Smooth muscle cell (in vitro differentiated cells): ENCODE measurements at regions not wholly inside any gene's neighbourhood (a gene's known extent, or its start where the extent isn't known, plus 50 kb on each side); places are given as distances from the start of the nearest gene placed in this dataset.

Experiments used
- DNase-seq: peaks from one replicate; lab custom pipeline; 2025; ENCODE audit not compliant: unreplicated experiment; lab: John Stamatoyannopoulos, UW
- H2AFZ ChIP-seq: fragments of 200-600 bp; sonication (generic); 2 replicates; pipeline ENCODE4 v1.6.0; 2016; ENCODE audit warnings: antibody characterized with exemption, low read depth, mild to moderate bottlenecking
- H3F3A ChIP-seq: fragments of 200-600 bp; sonication (generic); 2 replicates; pipeline ENCODE4 v1.6.0; 2017; ENCODE audit warnings: antibody characterized with exemption, low read depth
- H3K27ac ChIP-seq: fragments of 200-600 bp; sonication (generic); 2 replicates; pipeline ENCODE4 v1.5.1; 2016; ENCODE audit warnings: low read depth, mild to moderate bottlenecking
- H3K27me3 ChIP-seq: fragments of 200-600 bp; sonication (generic); 2 replicates; pipeline ENCODE4 v1.6.1; 2016; ENCODE audit warnings: low read depth, mild to moderate bottlenecking
- H3K36me3 ChIP-seq: fragments of 200-600 bp; sonication (generic); 2 replicates; pipeline ENCODE4 v1.5.1; 2016; ENCODE audit warnings: low read depth
- H3K4me1 ChIP-seq: fragments of 200-600 bp; sonication (generic); 2 replicates; pipeline ENCODE4 v1.5.1; 2016; ENCODE audit warnings: low read depth
- H3K4me2 ChIP-seq: fragments of 200-600 bp; sonication (generic); 2 replicates; pipeline ENCODE4 v1.6.0; 2016; ENCODE audit warnings: mild to moderate bottlenecking
- H3K4me3 ChIP-seq: fragments of 200-600 bp; sonication (generic); 2 replicates; pipeline ENCODE4 v1.5.1; 2016; ENCODE audit warnings: mild to moderate bottlenecking
- H3K79me2 ChIP-seq: fragments of 200-600 bp; sonication (generic); 2 replicates; pipeline ENCODE4 v1.6.0; 2016; ENCODE audit warnings: low read depth, mild to moderate bottlenecking
- H3K9ac ChIP-seq: fragments of 200-600 bp; sonication (generic); 2 replicates; pipeline ENCODE4 v1.6.0; 2016; ENCODE audit warnings: low read depth
- H3K9me3 ChIP-seq: fragments of 200-600 bp; sonication (generic); replicated peaks from 2 replicates; pipeline ENCODE4 v1.5.1; 2016; ENCODE audit warnings: low read depth
- H4K20me1 ChIP-seq: fragments of 200-600 bp; sonication (generic); 2 replicates; pipeline ENCODE4 v1.6.0; 2016; ENCODE audit warnings: low read depth
- WGBS: methylation state at CpG from one replicate; pipeline ENCODE4 v1.1.7; 2016; ENCODE audit warnings: low lambda C conversion rate; 5-methylcytosine and 5-hydroxymethylcytosine counted together
- TF ChIP-seq, protein P1 (sequence below): fragments of 200-600 bp; sonication (generic); IDR thresholded peaks from 2 replicates; pipeline ENCODE4 v1.5.1; 2017; ENCODE audit warnings: borderline replicate concordance, mild to moderate bottlenecking, antibody characterized with exemption; ENCODE audit not compliant: insufficient read depth, poor library complexity, severe bottlenecking

DNA sequence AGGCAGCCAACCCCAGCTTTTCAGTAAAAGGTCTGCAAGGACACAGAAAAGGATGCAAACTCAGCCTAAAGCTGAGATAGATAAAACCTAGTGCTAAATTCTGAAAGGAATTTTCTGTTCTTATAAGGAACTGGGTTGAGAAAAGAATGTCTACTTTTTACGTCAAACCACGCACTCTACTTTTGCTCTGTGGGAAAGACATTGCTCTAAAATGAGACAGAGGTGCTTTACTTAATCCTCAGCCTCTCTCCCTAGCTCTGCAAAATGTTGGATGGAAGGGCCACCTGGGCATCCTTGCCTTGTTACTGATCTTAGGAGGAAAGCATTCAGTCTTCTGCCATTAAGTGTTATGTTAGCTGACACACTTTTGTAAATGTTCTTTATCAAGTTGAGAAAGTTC, 72.1 kb upstream of the LINC00305 start:
- Histone ChIP-seq H3K27me3 (no peaks in the 10 kb centered on the region), H2AFZ (peak overlapping the region; percentile 63), H4K20me1 (no peaks in the 10 kb centered on the region), H3K9me3 (no peaks in the 10 kb centered on the region), H3F3A (peaks cover 11% of the 10 kb centered on the region), H3K4me1 (peaks cover 5% of the 10 kb centered on the region), H3K27ac (peak overlapping the region; percentile 15), H3K36me3 (no peaks in the 10 kb centered on the region), H3K4me3 (no peak overlapping the region), H3K9ac (no peak overlapping the region), H3K4me2 (no peak overlapping the region), H3K79me2 (no peaks in the 10 kb centered on the region)
- WGBS, result 47% methylated on average over 2 of the region's 2 CpGs
- TF ChIP-seq, protein P1, sequence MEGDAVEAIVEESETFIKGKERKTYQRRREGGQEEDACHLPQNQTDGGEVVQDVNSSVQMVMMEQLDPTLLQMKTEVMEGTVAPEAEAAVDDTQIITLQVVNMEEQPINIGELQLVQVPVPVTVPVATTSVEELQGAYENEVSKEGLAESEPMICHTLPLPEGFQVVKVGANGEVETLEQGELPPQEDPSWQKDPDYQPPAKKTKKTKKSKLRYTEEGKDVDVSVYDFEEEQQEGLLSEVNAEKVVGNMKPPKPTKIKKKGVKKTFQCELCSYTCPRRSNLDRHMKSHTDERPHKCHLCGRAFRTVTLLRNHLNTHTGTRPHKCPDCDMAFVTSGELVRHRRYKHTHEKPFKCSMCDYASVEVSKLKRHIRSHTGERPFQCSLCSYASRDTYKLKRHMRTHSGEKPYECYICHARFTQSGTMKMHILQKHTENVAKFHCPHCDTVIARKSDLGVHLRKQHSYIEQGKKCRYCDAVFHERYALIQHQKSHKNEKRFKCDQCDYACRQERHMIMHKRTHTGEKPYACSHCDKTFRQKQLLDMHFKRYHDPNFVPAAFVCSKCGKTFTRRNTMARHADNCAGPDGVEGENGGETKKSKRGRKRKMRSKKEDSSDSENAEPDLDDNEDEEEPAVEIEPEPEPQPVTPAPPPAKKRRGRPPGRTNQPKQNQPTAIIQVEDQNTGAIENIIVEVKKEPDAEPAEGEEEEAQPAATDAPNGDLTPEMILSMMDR, result no peak
- DNase-seq, result no peak

DNA sequence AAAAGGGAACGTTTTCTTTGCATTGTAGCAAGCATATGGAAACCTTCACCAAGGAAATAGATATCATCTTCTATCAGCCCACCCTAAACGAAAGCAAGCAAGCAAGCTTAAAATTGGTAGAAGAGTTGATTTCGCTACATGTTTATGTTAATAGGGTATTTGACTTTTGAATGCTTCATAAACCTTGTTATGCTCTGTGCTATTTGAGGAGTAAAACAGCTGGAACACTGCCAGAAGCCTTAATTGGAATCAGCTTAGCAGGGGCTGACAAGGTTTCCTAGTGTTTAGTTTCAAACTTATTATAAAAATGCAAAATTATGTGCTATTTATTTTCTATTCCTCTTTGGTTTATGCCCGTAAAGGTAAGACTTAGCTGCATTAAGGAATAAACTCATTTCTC, 70.6 kb upstream of the LINC00305 start:
- H3K4me2 ChIP-seq, result no peak overlapping the region
- H4K20me1 ChIP-seq, result no peaks in the 10 kb centered on the region
- TF ChIP-seq, protein P1, result no peak
- no peak for DNase-seq
- peak overlapping the region; percentile 51 for H2AFZ ChIP-seq
- no peak overlapping the region for H3K27ac ChIP-seq
- H3K4me3 ChIP-seq, result no peak overlapping the region
- H3K79me2 ChIP-seq, result no peaks in the 10 kb centered on the region
- H3K27me3 ChIP-seq, result no peaks in the 10 kb centered on the region
- no peaks in the 10 kb centered on the region for H3K36me3 ChIP-seq
- no peak overlapping the region for H3K9ac ChIP-seq
- H3K9me3 ChIP-seq, result no peaks in the 10 kb centered on the region
- WGBS, result 76% methylated on average over 4 of the region's 4 CpGs
- peaks cover 11% of the 10 kb centered on the region for H3F3A ChIP-seq
- peaks cover 5% of the 10 kb centered on the region for H3K4me1 ChIP-seq

DNA sequence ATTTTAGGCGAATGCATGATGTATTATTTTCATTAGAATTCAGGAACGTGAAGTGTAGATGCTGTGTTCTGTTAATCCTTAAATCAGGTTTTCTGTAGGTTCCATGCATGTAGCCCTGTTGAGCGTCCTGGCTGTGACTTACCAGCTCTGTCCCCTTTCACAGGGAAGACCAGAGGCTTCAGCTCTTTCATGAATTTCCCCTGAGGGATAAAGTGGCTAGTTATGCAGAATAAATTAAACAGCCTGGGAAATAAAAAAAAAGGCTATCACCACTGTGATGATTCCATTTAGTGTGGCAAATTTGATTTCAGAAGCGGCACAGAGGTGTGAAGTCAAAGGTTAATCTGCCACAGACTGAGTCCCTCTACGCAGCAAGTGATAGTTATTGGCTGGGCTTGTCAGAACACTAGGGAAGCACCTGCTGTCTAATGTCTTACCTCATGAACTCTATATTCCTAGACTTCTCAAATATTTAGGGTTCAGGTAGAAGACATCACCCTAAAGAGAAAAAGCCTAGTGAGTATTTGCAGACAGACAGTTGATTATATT, 61.6 kb upstream of the LINC00305 start:
- no peak for DNase-seq
- no peaks in the 10 kb centered on the region for H3K4me1 ChIP-seq
- H3K36me3 ChIP-seq, result no peaks in the 10 kb centered on the region
- H3F3A ChIP-seq, result no peaks in the 10 kb centered on the region
- H3K9me3 ChIP-seq, result no peaks in the 10 kb centered on the region
- WGBS, result 80% methylated on average over 5 of the region's 5 CpGs
- H3K27ac ChIP-seq, result no peak overlapping the region
- H3K4me3 ChIP-seq, result no peak overlapping the region
- no peaks in the 10 kb centered on the region for H3K27me3 ChIP-seq
- H3K9ac ChIP-seq, result no peak overlapping the region
- TF ChIP-seq, protein P1, result no peak
- H2AFZ ChIP-seq, result no peak overlapping the region
- no peaks in the 10 kb centered on the region for H4K20me1 ChIP-seq
- no peak overlapping the region for H3K4me2 ChIP-seq
- H3K79me2 ChIP-seq, result no peaks in the 10 kb centered on the region

DNA sequence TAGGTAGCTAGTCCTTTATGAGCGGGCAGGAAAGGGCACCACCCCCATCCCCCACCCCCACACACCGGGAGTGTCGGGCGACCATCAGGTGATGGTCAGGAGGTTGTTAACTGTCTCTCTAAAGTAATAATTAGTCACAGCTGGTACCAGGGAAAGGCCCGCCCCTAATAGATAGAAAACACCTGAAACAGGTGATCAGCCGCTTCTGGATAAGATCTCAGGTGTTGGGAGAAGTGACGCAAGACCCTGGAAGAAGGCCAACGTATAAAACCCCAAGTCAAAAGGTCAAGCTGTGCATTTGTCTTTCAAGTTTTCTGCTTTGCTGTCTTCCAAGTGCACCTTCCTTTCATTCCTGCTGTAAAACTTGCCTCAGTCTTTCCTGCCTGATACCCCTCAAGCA, 59.6 kb upstream of the LINC00305 start:
- no peaks in the 10 kb centered on the region for H3K36me3 ChIP-seq
- no peaks in the 10 kb centered on the region for H3K79me2 ChIP-seq
- no peak for DNase-seq
- no peak overlapping the region for H2AFZ ChIP-seq
- no peaks in the 10 kb centered on the region for H3F3A ChIP-seq
- no peaks in the 10 kb centered on the region for H3K4me1 ChIP-seq
- no peak overlapping the region for H3K9ac ChIP-seq
- H3K27me3 ChIP-seq, result no peaks in the 10 kb centered on the region
- no peaks in the 10 kb centered on the region for H4K20me1 ChIP-seq
- no peak overlapping the region for H3K4me3 ChIP-seq
- no peak overlapping the region for H3K4me2 ChIP-seq
- TF ChIP-seq, protein P1, result no peak
- H3K27ac ChIP-seq, result no peak overlapping the region
- WGBS, result 83% methylated on average over 8 of the region's 8 CpGs
- H3K9me3 ChIP-seq, result no peaks in the 10 kb centered on the region
